ENCODE measurements at regions not wholly inside any gene's neighbourhood (a gene's known extent, or its start where the extent isn't known, plus 50 kb on each side); places are given as distances from the start of the nearest gene placed in this dataset.
A peak's percentile ranks its signal among the peaks of the same experiment; 100 is the strongest.

- Histone ChIP-seq H2AFZ (replicated peaks) (peak overlapping the region; percentile 79), H3K9me3 (ENCODE audit: low read depth) (no peaks in the 10 kb centered on the region), H3K4me2 (no peak overlapping the region), H3K4me3 (no peak overlapping the region), H3K9ac (no peak overlapping the region), H3F3A (ENCODE audit: low read depth) (no peaks in the 10 kb centered on the region), H3K27me3 (no peaks in the 10 kb centered on the region), H3K27ac (no peak overlapping the region), H3K36me3 (no peaks in the 10 kb centered on the region), H3K79me2 (ENCODE audit: low read depth) (no peaks in the 10 kb centered on the region), H4K20me1 (ENCODE audit: low read depth) (no peaks in the 10 kb centered on the region), H3K4me1 (peaks cover 11% of the 10 kb centered on the region)
- peaks cover 10% of the 10 kb centered on the region for H3K27me3 Mint-ChIP-seq (ENCODE audit: insufficient read depth, low read depth)
- TF ChIP-seq, protein P1, sequence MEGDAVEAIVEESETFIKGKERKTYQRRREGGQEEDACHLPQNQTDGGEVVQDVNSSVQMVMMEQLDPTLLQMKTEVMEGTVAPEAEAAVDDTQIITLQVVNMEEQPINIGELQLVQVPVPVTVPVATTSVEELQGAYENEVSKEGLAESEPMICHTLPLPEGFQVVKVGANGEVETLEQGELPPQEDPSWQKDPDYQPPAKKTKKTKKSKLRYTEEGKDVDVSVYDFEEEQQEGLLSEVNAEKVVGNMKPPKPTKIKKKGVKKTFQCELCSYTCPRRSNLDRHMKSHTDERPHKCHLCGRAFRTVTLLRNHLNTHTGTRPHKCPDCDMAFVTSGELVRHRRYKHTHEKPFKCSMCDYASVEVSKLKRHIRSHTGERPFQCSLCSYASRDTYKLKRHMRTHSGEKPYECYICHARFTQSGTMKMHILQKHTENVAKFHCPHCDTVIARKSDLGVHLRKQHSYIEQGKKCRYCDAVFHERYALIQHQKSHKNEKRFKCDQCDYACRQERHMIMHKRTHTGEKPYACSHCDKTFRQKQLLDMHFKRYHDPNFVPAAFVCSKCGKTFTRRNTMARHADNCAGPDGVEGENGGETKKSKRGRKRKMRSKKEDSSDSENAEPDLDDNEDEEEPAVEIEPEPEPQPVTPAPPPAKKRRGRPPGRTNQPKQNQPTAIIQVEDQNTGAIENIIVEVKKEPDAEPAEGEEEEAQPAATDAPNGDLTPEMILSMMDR (IDR thresholded peaks at IDR 0.05): no peak
- TF ChIP-seq EZH2 (IDR thresholded peaks at IDR 0.05) (no peak), EZH2phosphoT487 (IDR thresholded peaks at IDR 0.05) (no peak)
- H3K27ac Mint-ChIP-seq: no peak overlapping the region
- H3K9me3 Mint-ChIP-seq: no peaks in the 10 kb centered on the region
- DNase-seq (ENCODE audit: low spot score): no peak
- H3K4me3 Mint-ChIP-seq: no peak overlapping the region
- H3K36me3 Mint-ChIP-seq: no peaks in the 10 kb centered on the region
- peaks cover 3% of the 10 kb centered on the region for H3K4me1 Mint-ChIP-seq
Observed at GRCh38 chr10:9825491-9826018, 1192.1 kb upstream of the CELF2 start.

- Mint-ChIP-seq H3K27ac (no peak overlapping the region), H3K36me3 (no peaks in the 10 kb centered on the region), H3K9me3 (no peaks in the 10 kb centered on the region), H3K4me3 (no peak overlapping the region), H3K27me3 (ENCODE audit: insufficient read depth, low read depth) (peaks cover 13% of the 10 kb centered on the region), H3K4me1 (peaks cover 3% of the 10 kb centered on the region)
- Histone ChIP-seq H3K4me3 (no peak overlapping the region), H3K9me3 (ENCODE audit: low read depth) (no peaks in the 10 kb centered on the region), H3K4me1 (peaks cover 11% of the 10 kb centered on the region), H2AFZ (replicated peaks) (no peak overlapping the region), H3K27me3 (no peaks in the 10 kb centered on the region), H3K27ac (no peak overlapping the region), H3F3A (ENCODE audit: low read depth) (no peaks in the 10 kb centered on the region), H4K20me1 (ENCODE audit: low read depth) (no peaks in the 10 kb centered on the region), H3K79me2 (ENCODE audit: low read depth) (no peaks in the 10 kb centered on the region), H3K4me2 (no peak overlapping the region), H3K36me3 (no peaks in the 10 kb centered on the region), H3K9ac (no peak overlapping the region)
- TF ChIP-seq, protein P1 (IDR thresholded peaks at IDR 0.05): no peak
- TF ChIP-seq EZH2 (IDR thresholded peaks at IDR 0.05) (no peak), EZH2phosphoT487 (IDR thresholded peaks at IDR 0.05) (no peak)
- DNase-seq (ENCODE audit: low spot score): no peak
Observed at GRCh38 chr10:9828110-9828509, 1189.6 kb upstream of the CELF2 start.

DNA sequence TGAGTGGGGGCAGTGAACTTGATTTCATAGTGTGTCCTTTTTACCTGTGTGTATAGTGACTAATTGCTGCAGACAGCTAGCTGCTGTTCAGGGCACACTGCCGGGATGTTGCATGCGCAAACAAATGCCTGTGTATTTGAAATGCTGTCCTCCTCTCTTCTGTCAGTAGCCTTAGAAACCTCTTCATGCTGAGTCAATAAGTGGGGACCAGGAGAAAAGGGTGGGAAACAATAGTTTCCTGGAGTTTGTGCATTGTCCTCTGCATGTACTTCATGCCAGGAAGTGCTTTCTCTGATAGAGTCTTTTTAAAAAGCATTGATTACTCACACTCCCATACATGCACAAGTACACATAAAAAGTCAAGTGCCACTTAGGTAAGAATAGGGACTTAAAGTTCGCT, 1183.7 kb upstream of the CELF2 start:
- Mint-ChIP-seq H3K36me3 (no peaks in the 10 kb centered on the region), H3K27me3 (ENCODE audit: insufficient read depth, low read depth) (peaks cover 18% of the 10 kb centered on the region), H3K4me3 (no peak overlapping the region), H3K27ac (no peak overlapping the region), H3K4me1 (peaks cover 11% of the 10 kb centered on the region), H3K9me3 (peaks cover 7% of the 10 kb centered on the region)
- no peaks in the 10 kb centered on the region for H3K36me3 ChIP-seq
- no peaks in the 10 kb centered on the region for H4K20me1 ChIP-seq (ENCODE audit: low read depth)
- H3F3A ChIP-seq (ENCODE audit: low read depth): no peaks in the 10 kb centered on the region
- H3K4me3 ChIP-seq: no peak overlapping the region
- no peaks in the 10 kb centered on the region for H3K79me2 ChIP-seq (ENCODE audit: low read depth)
- H3K4me2 ChIP-seq: no peak overlapping the region
- peaks cover 10% of the 10 kb centered on the region for H3K4me1 ChIP-seq
- TF ChIP-seq EZH2phosphoT487 (IDR thresholded peaks at IDR 0.05) (no peak), EZH2 (IDR thresholded peaks at IDR 0.05) (no peak)
- TF ChIP-seq, protein P1 (IDR thresholded peaks at IDR 0.05): no peak
- peak; percentile 13 for DNase-seq (ENCODE audit: low spot score)
- H3K9me3 ChIP-seq (ENCODE audit: low read depth): no peaks in the 10 kb centered on the region
- no peak overlapping the region for H3K9ac ChIP-seq
- no peaks in the 10 kb centered on the region for H3K27me3 ChIP-seq
- no peak overlapping the region for H2AFZ ChIP-seq (replicated peaks)
- no peak overlapping the region for H3K27ac ChIP-seq

All from neural progenitor cell (in vitro differentiated cells).